ENCODE measurements at regions not wholly inside any gene's neighbourhood (a gene's known extent, or its start where the extent isn't known, plus 50 kb on each side); places are given as distances from the start of the nearest gene placed in this dataset.
"Not testable (repeated sequence)": the region's sequence is repeated elsewhere in the genome, so short reads cannot be mapped to it uniquely, and the experiment has no call there.

- WGBS (ENCODE audit: insufficient coverage) = no CpG with 5 or more reads among the region's 4 CpGs
- Histone ChIP-seq H3K4me3 (ENCODE audit: low read length) (no peak overlapping the region), H3K9me3 (replicated peaks; ENCODE audit: control insufficient read depth, low read depth, low read length) (no peaks in the 10 kb centered on the region), H3K27me3 (ENCODE audit: control insufficient read depth, insufficient read depth, low read length) (no peaks in the 10 kb centered on the region), H3K27ac (ENCODE audit: low read length) (no peak overlapping the region), H3K36me3 (ENCODE audit: control insufficient read depth, insufficient read depth, low read length) (no peaks in the 10 kb centered on the region), H3K4me1 (ENCODE audit: control insufficient read depth, insufficient read depth, low read length) (no peaks in the 10 kb centered on the region)
- DNase-seq = no peak
Observed at GRCh38 chr3:87835236-87835635, 223.6 kb downstream of the CGGBP1 start.

DNA sequence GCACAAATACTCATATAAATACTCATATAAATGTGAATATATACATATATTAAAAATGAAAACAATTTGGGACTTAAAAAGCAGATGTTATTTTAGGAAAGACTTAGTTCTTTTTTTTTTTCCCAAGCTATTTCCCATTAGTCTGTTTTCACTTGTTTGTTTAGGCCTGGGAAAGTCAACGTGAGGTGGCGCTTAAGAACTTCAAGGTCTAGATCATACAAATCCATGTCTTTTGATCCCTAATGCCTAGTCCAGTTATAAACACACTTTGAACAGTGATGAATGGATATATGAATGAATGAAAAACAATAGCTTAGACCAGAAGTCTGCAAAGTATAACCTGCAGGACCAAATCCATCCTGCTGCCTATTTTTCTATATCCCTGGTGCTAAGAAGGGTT, 224.5 kb downstream of the CGGBP1 start:
- Histone ChIP-seq H3K27ac (ENCODE audit: low read length) (no peak overlapping the region), H3K4me1 (ENCODE audit: control insufficient read depth, insufficient read depth, low read length) (no peaks in the 10 kb centered on the region), H3K9me3 (replicated peaks; ENCODE audit: control insufficient read depth, low read depth, low read length) (no peaks in the 10 kb centered on the region), H3K36me3 (ENCODE audit: control insufficient read depth, insufficient read depth, low read length) (no peaks in the 10 kb centered on the region), H3K27me3 (ENCODE audit: control insufficient read depth, insufficient read depth, low read length) (no peaks in the 10 kb centered on the region), H3K4me3 (ENCODE audit: low read length) (no peak overlapping the region)
- no peak for DNase-seq
- no CpG with 5 or more reads among the region's 2 CpGs for WGBS (ENCODE audit: insufficient coverage)

- no peaks in the 10 kb centered on the region for H3K36me3 ChIP-seq (ENCODE audit: control insufficient read depth, insufficient read depth, low read length)
- H3K27me3 ChIP-seq (ENCODE audit: control insufficient read depth, insufficient read depth, low read length) = no peaks in the 10 kb centered on the region
- peak; percentile 54 for DNase-seq
- no peaks in the 10 kb centered on the region for H3K4me1 ChIP-seq (ENCODE audit: control insufficient read depth, insufficient read depth, low read length)
- no peaks in the 10 kb centered on the region for H3K9me3 ChIP-seq (replicated peaks; ENCODE audit: control insufficient read depth, low read depth, low read length)
- no peak overlapping the region for H3K4me3 ChIP-seq (ENCODE audit: low read length)
- H3K27ac ChIP-seq (ENCODE audit: low read length) = no peak overlapping the region
Observed at GRCh38 chr3:87833039-87833377, 225.8 kb downstream of the CGGBP1 start.

- Histone ChIP-seq H3K27ac (ENCODE audit: low read length) (no peak overlapping the region), H3K4me1 (ENCODE audit: control insufficient read depth, insufficient read depth, low read length) (no peaks in the 10 kb centered on the region), H3K9me3 (replicated peaks; ENCODE audit: control insufficient read depth, low read depth, low read length) (no peaks in the 10 kb centered on the region), H3K36me3 (ENCODE audit: control insufficient read depth, insufficient read depth, low read length) (no peaks in the 10 kb centered on the region), H3K27me3 (ENCODE audit: control insufficient read depth, insufficient read depth, low read length) (no peaks in the 10 kb centered on the region), H3K4me3 (ENCODE audit: low read length) (no peak overlapping the region)
- no peak for DNase-seq
- no CpG with 5 or more reads among the region's 3 CpGs for WGBS (ENCODE audit: insufficient coverage)
Observed at GRCh38 chr3:87828046-87828445, 230.8 kb downstream of the CGGBP1 start.

GRCh38 chr3:87822563-87822962, 236.2 kb downstream of the CGGBP1 start:
- Histone ChIP-seq H3K4me3 (ENCODE audit: low read length) (no peak overlapping the region), H3K36me3 (ENCODE audit: control insufficient read depth, insufficient read depth, low read length) (no peaks in the 10 kb centered on the region), H3K27me3 (ENCODE audit: control insufficient read depth, insufficient read depth, low read length) (peaks cover 2% of the 10 kb centered on the region), H3K9me3 (replicated peaks; ENCODE audit: control insufficient read depth, low read depth, low read length) (no peaks in the 10 kb centered on the region), H3K27ac (ENCODE audit: low read length) (no peak overlapping the region), H3K4me1 (ENCODE audit: control insufficient read depth, insufficient read depth, low read length) (no peaks in the 10 kb centered on the region)
- DNase-seq = no peak
- no CpG with 5 or more reads among the region's 2 CpGs for WGBS (ENCODE audit: insufficient coverage)

DNA sequence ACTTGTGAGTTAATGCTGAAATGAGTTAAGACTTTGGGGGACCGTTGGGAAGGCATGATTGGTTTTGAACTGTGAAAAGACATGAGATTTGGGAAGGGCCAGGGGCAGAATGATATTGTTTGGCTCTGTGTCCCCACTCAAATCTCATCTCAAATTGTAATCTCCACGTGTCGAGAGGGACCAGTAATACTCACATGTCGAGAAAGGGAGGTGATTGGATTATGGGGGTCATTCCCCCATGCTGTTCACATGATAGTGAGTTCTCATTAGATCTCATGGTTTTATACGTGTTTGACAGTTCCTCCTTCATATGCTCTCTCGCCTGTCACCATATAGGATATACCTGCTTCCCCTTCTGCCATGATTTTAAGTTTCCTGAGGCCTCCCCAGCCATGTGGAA, 245.3 kb downstream of the CGGBP1 start:
- H3K27ac ChIP-seq (ENCODE audit: low read length); H3K9me3 ChIP-seq (replicated peaks; ENCODE audit: control insufficient read depth, low read depth, low read length); H3K4me3 ChIP-seq (ENCODE audit: low read length); H3K4me1 ChIP-seq (ENCODE audit: control insufficient read depth, insufficient read depth, low read length); DNase-seq; H3K36me3 ChIP-seq (ENCODE audit: control insufficient read depth, insufficient read depth, low read length); H3K27me3 ChIP-seq (ENCODE audit: control insufficient read depth, insufficient read depth, low read length): not testable (repeated sequence)
- WGBS (ENCODE audit: insufficient coverage) = no CpG with 5 or more reads among the region's 6 CpGs

- no peaks in the 10 kb centered on the region for H3K36me3 ChIP-seq (ENCODE audit: control insufficient read depth, insufficient read depth, low read length)
- no peaks in the 10 kb centered on the region for H3K9me3 ChIP-seq (replicated peaks; ENCODE audit: control insufficient read depth, low read depth, low read length)
- H3K27me3 ChIP-seq (ENCODE audit: control insufficient read depth, insufficient read depth, low read length) = no peaks in the 10 kb centered on the region
- WGBS (ENCODE audit: insufficient coverage) = 36% methylated on average over 1 of the region's 2 CpGs
- no peaks in the 10 kb centered on the region for H3K4me1 ChIP-seq (ENCODE audit: control insufficient read depth, insufficient read depth, low read length)
- DNase-seq = no peak
- no peak overlapping the region for H3K27ac ChIP-seq (ENCODE audit: low read length)
- no peak overlapping the region for H3K4me3 ChIP-seq (ENCODE audit: low read length)
Observed at GRCh38 chr3:87811953-87812352, 246.9 kb downstream of the CGGBP1 start.

DNA sequence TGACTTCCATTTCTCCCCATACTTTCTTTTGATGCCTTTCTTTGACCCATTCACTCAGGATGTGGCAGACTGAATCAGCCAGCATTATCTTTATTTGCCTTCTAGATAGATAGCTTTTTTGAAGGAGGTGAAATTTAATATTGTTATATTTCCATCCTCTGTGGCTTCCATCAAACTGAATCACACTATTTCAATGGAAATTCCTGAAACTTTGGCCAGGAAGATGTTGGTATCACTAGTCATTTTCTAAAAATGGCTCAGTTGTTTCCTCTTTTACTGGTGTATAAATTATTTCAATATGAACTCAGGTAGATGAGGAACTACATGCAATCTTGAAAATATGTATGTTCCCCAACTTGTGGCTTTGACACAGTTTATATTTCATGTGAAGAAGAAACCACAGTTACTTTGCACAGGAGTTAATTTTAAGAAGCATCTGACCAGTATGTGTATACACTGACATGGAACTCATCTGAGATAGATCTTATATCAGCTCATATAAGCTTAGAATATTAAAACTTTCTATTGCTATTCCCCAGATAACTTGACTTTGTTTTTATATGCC, 248.3 kb downstream of the CGGBP1 start:
- no peaks in the 10 kb centered on the region for H3K9me3 ChIP-seq (replicated peaks; ENCODE audit: control insufficient read depth, low read depth, low read length)
- no peak for DNase-seq
- no peak overlapping the region for H3K4me3 ChIP-seq (ENCODE audit: low read length)
- no peak overlapping the region for H3K27ac ChIP-seq (ENCODE audit: low read length)
- H3K27me3 ChIP-seq (ENCODE audit: control insufficient read depth, insufficient read depth, low read length) = no peaks in the 10 kb centered on the region
- H3K36me3 ChIP-seq (ENCODE audit: control insufficient read depth, insufficient read depth, low read length) = no peaks in the 10 kb centered on the region
- no peaks in the 10 kb centered on the region for H3K4me1 ChIP-seq (ENCODE audit: control insufficient read depth, insufficient read depth, low read length)

GRCh38 chr3:87805670-87806069, 253.1 kb downstream of the CGGBP1 start:
- no peaks in the 10 kb centered on the region for H3K36me3 ChIP-seq (ENCODE audit: control insufficient read depth, insufficient read depth, low read length)
- no peaks in the 10 kb centered on the region for H3K4me1 ChIP-seq (ENCODE audit: control insufficient read depth, insufficient read depth, low read length)
- H3K27me3 ChIP-seq (ENCODE audit: control insufficient read depth, insufficient read depth, low read length) = no peaks in the 10 kb centered on the region
- H3K4me3 ChIP-seq (ENCODE audit: low read length) = no peak overlapping the region
- no peak overlapping the region for H3K27ac ChIP-seq (ENCODE audit: low read length)
- no peak for DNase-seq
- WGBS (ENCODE audit: insufficient coverage) = no CpG with 5 or more reads among the region's 5 CpGs
- no peaks in the 10 kb centered on the region for H3K9me3 ChIP-seq (replicated peaks; ENCODE audit: control insufficient read depth, low read depth, low read length)

DNA sequence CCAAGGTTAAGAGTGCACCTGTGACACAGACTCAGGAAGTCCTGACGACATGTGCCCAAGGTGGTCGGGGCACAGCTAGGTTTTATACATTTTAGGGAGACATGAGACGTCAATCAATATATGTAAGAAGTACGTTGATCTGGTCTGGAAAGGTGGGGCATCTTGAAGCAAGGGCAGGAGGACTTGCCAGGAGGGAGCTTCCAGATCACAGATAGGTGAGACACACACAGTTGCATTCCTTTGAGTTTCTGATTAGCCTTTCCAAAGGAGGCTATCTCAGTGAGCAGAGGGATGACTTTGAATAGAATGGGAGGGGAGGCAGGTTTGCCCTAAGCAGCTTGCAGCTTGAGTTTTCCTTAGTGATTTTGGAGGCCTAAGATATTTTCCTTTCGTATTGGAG, 257.4 kb downstream of the CGGBP1 start:
- Histone ChIP-seq H3K27ac (ENCODE audit: low read length) (no peak overlapping the region), H3K4me3 (ENCODE audit: low read length) (no peak overlapping the region), H3K4me1 (ENCODE audit: control insufficient read depth, insufficient read depth, low read length) (no peaks in the 10 kb centered on the region), H3K27me3 (ENCODE audit: control insufficient read depth, insufficient read depth, low read length) (no peaks in the 10 kb centered on the region), H3K9me3 (replicated peaks; ENCODE audit: control insufficient read depth, low read depth, low read length) (no peaks in the 10 kb centered on the region), H3K36me3 (ENCODE audit: control insufficient read depth, insufficient read depth, low read length) (no peaks in the 10 kb centered on the region)
- no peak for DNase-seq
- 44% methylated on average over 4 of the region's 5 CpGs for WGBS (ENCODE audit: insufficient coverage)

- H3K36me3 ChIP-seq (ENCODE audit: control insufficient read depth, insufficient read depth, low read length) = no peaks in the 10 kb centered on the region
- no peak overlapping the region for H3K4me3 ChIP-seq (ENCODE audit: low read length)
- H3K9me3 ChIP-seq (replicated peaks; ENCODE audit: control insufficient read depth, low read depth, low read length) = no peaks in the 10 kb centered on the region
- no peaks in the 10 kb centered on the region for H3K27me3 ChIP-seq (ENCODE audit: control insufficient read depth, insufficient read depth, low read length)
- no peak overlapping the region for H3K27ac ChIP-seq (ENCODE audit: low read length)
- no peak for DNase-seq
- H3K4me1 ChIP-seq (ENCODE audit: control insufficient read depth, insufficient read depth, low read length) = no peaks in the 10 kb centered on the region
Observed at GRCh38 chr3:87800516-87800915, 258.3 kb downstream of the CGGBP1 start.
